ENCODE measurements at regions not wholly inside any gene's neighbourhood (a gene's known extent, or its start where the extent isn't known, plus 50 kb on each side); places are given as distances from the start of the nearest gene placed in this dataset.

GRCh38 chr3:65182682-65183081 is 494.9 kb upstream of the ADAMTS9 start:
- ATAC-seq (no peak), DNase-seq (no peak)
- Mint-ChIP-seq H3K9me3 (ENCODE audit: insufficient read depth) (no peaks in the 10 kb centered on the region), H3K4me3 (no peak overlapping the region), H3K27me3 (ENCODE audit: low read depth) (no peaks in the 10 kb centered on the region), H3K27ac (no peak overlapping the region), H3K4me1 (ENCODE audit: low read depth) (no peaks in the 10 kb centered on the region), H3K36me3 (ENCODE audit: low read depth) (no peaks in the 10 kb centered on the region)
- POLR2A ChIA-PET, result no interaction called here
- CTCF ChIA-PET, result no interaction called here

GRCh38 chr3:65182085-65182484 is 494.3 kb upstream of the ADAMTS9 start:
- H3K27me3 Mint-ChIP-seq (ENCODE audit: low read depth), result no peaks in the 10 kb centered on the region
- H3K4me1 Mint-ChIP-seq (ENCODE audit: low read depth), result no peaks in the 10 kb centered on the region
- DNase-seq, result no peak
- H3K36me3 Mint-ChIP-seq (ENCODE audit: low read depth), result no peaks in the 10 kb centered on the region
- no peak overlapping the region for H3K27ac Mint-ChIP-seq
- H3K4me3 Mint-ChIP-seq, result no peak overlapping the region
- POLR2A ChIA-PET, result no interaction called here
- ATAC-seq, result no peak
- H3K9me3 Mint-ChIP-seq (ENCODE audit: insufficient read depth), result no peaks in the 10 kb centered on the region
- CTCF ChIA-PET, result no interaction called here

- ChIA-PET POLR2A (no interaction called here), CTCF (no interaction called here)
- Mint-ChIP-seq H3K4me3 (no peak overlapping the region), H3K27ac (no peak overlapping the region), H3K27me3 (ENCODE audit: low read depth) (no peaks in the 10 kb centered on the region), H3K4me1 (ENCODE audit: low read depth) (no peaks in the 10 kb centered on the region), H3K36me3 (ENCODE audit: low read depth) (no peaks in the 10 kb centered on the region), H3K9me3 (ENCODE audit: insufficient read depth) (peaks cover 1% of the 10 kb centered on the region)
- ATAC-seq (no peak), DNase-seq (no peak)
Measured at GRCh38 chr3:65181391-65181871, 493.6 kb upstream of the ADAMTS9 start.

DNA sequence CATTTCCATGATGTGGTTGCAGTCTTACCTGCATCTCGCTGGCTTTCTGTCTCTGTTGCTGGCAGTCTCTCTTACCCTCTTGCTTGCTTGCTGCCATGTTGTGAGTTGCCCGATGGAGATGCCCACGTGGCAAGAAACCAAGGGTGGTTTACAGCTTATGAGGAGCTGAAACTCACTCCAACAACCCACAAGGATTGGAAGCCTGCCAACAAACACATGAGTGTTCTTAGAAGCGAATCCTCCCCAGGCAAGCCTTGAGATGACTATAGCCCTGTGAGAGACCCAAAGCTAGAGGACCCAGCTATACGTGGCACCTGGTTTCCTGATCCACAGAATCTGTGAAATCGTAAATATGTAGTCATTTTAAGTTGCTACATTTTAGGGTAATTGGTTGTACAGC is 490.9 kb upstream of the ADAMTS9 start:
- ATAC-seq (no peak), DNase-seq (no peak)
- no peaks in the 10 kb centered on the region for H3K36me3 Mint-ChIP-seq (ENCODE audit: low read depth)
- H3K4me3 Mint-ChIP-seq, result no peak overlapping the region
- ChIA-PET POLR2A (no interaction called here), CTCF (interaction anchor here (0.8 kb wide), 1 partner anchor 16 kb away, joined by 3 read pairs; no protein-coding TSS in a partner anchor)
- no peak overlapping the region for H3K27ac Mint-ChIP-seq
- H3K9me3 Mint-ChIP-seq (ENCODE audit: insufficient read depth), result peaks cover 3% of the 10 kb centered on the region
- no peaks in the 10 kb centered on the region for H3K27me3 Mint-ChIP-seq (ENCODE audit: low read depth)
- no peaks in the 10 kb centered on the region for H3K4me1 Mint-ChIP-seq (ENCODE audit: low read depth)

DNA sequence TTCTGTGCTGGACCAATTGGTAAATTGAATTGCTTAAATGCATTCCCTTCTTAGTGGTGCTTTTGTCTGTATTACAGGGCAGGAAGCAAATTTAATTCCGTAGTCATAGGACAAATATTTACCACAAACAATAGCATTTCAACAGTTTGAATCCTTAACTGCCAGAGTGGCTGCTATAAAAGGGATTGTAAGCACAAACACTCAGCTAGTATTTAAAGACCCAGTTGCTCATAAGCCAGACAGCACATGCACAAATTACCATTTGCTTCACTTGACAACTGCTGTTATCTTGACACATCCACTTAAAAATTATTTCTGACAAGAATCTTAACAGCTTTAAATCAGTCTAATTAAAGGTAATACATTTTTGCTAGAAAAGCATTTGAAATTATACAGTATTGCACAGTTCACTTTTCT is 490.2 kb upstream of the ADAMTS9 start:
- ChIA-PET POLR2A (no interaction called here), CTCF (no interaction called here)
- ATAC-seq (no peak), DNase-seq (no peak)
- Mint-ChIP-seq H3K27me3 (ENCODE audit: low read depth) (no peaks in the 10 kb centered on the region), H3K4me3 (no peak overlapping the region), H3K36me3 (ENCODE audit: low read depth) (no peaks in the 10 kb centered on the region), H3K9me3 (ENCODE audit: insufficient read depth) (peaks cover 3% of the 10 kb centered on the region), H3K27ac (no peak overlapping the region), H3K4me1 (ENCODE audit: low read depth) (no peaks in the 10 kb centered on the region)

GRCh38 chr3:65174713-65175112 is 486.9 kb upstream of the ADAMTS9 start:
- Mint-ChIP-seq H3K36me3 (ENCODE audit: low read depth) (no peaks in the 10 kb centered on the region), H3K4me1 (ENCODE audit: low read depth) (no peaks in the 10 kb centered on the region), H3K27me3 (ENCODE audit: low read depth) (no peaks in the 10 kb centered on the region), H3K27ac (no peak overlapping the region), H3K9me3 (ENCODE audit: insufficient read depth) (peaks cover 3% of the 10 kb centered on the region), H3K4me3 (no peak overlapping the region)
- POLR2A ChIA-PET, result no interaction called here
- ATAC-seq, result no peak
- DNase-seq, result no peak
- CTCF ChIA-PET, result no interaction called here

GRCh38 chr3:65173841-65174240 is 486.0 kb upstream of the ADAMTS9 start:
- Mint-ChIP-seq H3K4me3 (no peak overlapping the region), H3K9me3 (ENCODE audit: insufficient read depth) (peaks cover 3% of the 10 kb centered on the region), H3K27me3 (ENCODE audit: low read depth) (no peaks in the 10 kb centered on the region), H3K4me1 (ENCODE audit: low read depth) (no peaks in the 10 kb centered on the region), H3K36me3 (ENCODE audit: low read depth) (no peaks in the 10 kb centered on the region), H3K27ac (no peak overlapping the region)
- ChIA-PET POLR2A (no interaction called here), CTCF (no interaction called here)
- DNase-seq (no peak), ATAC-seq (no peak)

- ATAC-seq, result no peak
- H3K27me3 Mint-ChIP-seq (ENCODE audit: low read depth), result no peaks in the 10 kb centered on the region
- ChIA-PET CTCF (no interaction called here), POLR2A (no interaction called here)
- peaks cover 3% of the 10 kb centered on the region for H3K9me3 Mint-ChIP-seq (ENCODE audit: insufficient read depth)
- H3K4me3 Mint-ChIP-seq, result no peak overlapping the region
- no peaks in the 10 kb centered on the region for H3K36me3 Mint-ChIP-seq (ENCODE audit: low read depth)
- no peak overlapping the region for H3K27ac Mint-ChIP-seq
- no peaks in the 10 kb centered on the region for H3K4me1 Mint-ChIP-seq (ENCODE audit: low read depth)
- no peak for DNase-seq
Measured at GRCh38 chr3:65172209-65172608, 484.4 kb upstream of the ADAMTS9 start.

GRCh38 chr3:65170390-65171042 is 482.7 kb upstream of the ADAMTS9 start:
- Mint-ChIP-seq H3K4me1 (ENCODE audit: low read depth) (no peaks in the 10 kb centered on the region), H3K27me3 (ENCODE audit: low read depth) (no peaks in the 10 kb centered on the region), H3K36me3 (ENCODE audit: low read depth) (no peaks in the 10 kb centered on the region), H3K27ac (no peak overlapping the region), H3K4me3 (no peak overlapping the region), H3K9me3 (ENCODE audit: insufficient read depth) (no peaks in the 10 kb centered on the region)
- no peak for ATAC-seq
- DNase-seq, result no peak
- CTCF ChIA-PET, result no interaction called here
- POLR2A ChIA-PET, result no interaction called here

DNA sequence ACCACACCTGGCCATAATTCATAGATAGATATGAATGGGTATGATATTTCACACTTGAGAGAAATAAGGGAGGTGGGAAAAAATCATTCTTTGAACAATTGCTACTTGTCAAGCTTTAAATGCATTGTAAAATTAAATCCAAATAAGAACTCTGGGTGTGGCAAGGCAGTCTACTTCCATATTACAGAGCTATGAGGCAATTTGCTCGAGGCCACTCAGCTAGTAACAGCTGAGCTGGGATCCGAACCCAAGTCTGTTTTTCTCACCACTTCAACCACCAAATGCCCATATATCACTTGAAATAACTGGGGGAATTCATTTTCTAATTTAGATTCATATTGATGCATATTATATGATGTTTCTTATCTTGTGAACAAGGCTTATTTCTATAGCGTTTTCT is 482.2 kb upstream of the ADAMTS9 start:
- CTCF ChIA-PET, result no interaction called here
- POLR2A ChIA-PET, result no interaction called here
- ATAC-seq (no peak), DNase-seq (no peak)
- H3K9me3 Mint-ChIP-seq (ENCODE audit: insufficient read depth), result no peaks in the 10 kb centered on the region
- no peak overlapping the region for H3K27ac Mint-ChIP-seq
- no peaks in the 10 kb centered on the region for H3K4me1 Mint-ChIP-seq (ENCODE audit: low read depth)
- no peaks in the 10 kb centered on the region for H3K27me3 Mint-ChIP-seq (ENCODE audit: low read depth)
- no peaks in the 10 kb centered on the region for H3K36me3 Mint-ChIP-seq (ENCODE audit: low read depth)
- no peak overlapping the region for H3K4me3 Mint-ChIP-seq

GRCh38 chr3:65168547-65168946 is 480.7 kb upstream of the ADAMTS9 start:
- H3K27ac Mint-ChIP-seq, result no peak overlapping the region
- CTCF ChIA-PET, result no interaction called here
- DNase-seq, result no peak
- no peaks in the 10 kb centered on the region for H3K27me3 Mint-ChIP-seq (ENCODE audit: low read depth)
- no peaks in the 10 kb centered on the region for H3K4me1 Mint-ChIP-seq (ENCODE audit: low read depth)
- POLR2A ChIA-PET, result no interaction called here
- no peak overlapping the region for H3K4me3 Mint-ChIP-seq
- ATAC-seq, result no peak
- no peaks in the 10 kb centered on the region for H3K9me3 Mint-ChIP-seq (ENCODE audit: insufficient read depth)
- no peaks in the 10 kb centered on the region for H3K36me3 Mint-ChIP-seq (ENCODE audit: low read depth)

- H3K27me3 Mint-ChIP-seq (ENCODE audit: low read depth), result no peaks in the 10 kb centered on the region
- POLR2A ChIA-PET, result no interaction called here
- no peaks in the 10 kb centered on the region for H3K4me1 Mint-ChIP-seq (ENCODE audit: low read depth)
- no peak overlapping the region for H3K4me3 Mint-ChIP-seq
- no peaks in the 10 kb centered on the region for H3K36me3 Mint-ChIP-seq (ENCODE audit: low read depth)
- ATAC-seq (no peak), DNase-seq (no peak)
- no peaks in the 10 kb centered on the region for H3K9me3 Mint-ChIP-seq (ENCODE audit: insufficient read depth)
- CTCF ChIA-PET, result no interaction called here
- no peak overlapping the region for H3K27ac Mint-ChIP-seq
Measured at GRCh38 chr3:65166531-65166930, 478.7 kb upstream of the ADAMTS9 start.

- H3K9me3 Mint-ChIP-seq (ENCODE audit: insufficient read depth), result no peaks in the 10 kb centered on the region
- H3K27ac Mint-ChIP-seq, result no peak overlapping the region
- no peaks in the 10 kb centered on the region for H3K36me3 Mint-ChIP-seq (ENCODE audit: low read depth)
- H3K27me3 Mint-ChIP-seq (ENCODE audit: low read depth), result no peaks in the 10 kb centered on the region
- ChIA-PET POLR2A (no interaction called here), CTCF (no interaction called here)
- H3K4me3 Mint-ChIP-seq, result no peak overlapping the region
- DNase-seq, result no peak
- H3K4me1 Mint-ChIP-seq (ENCODE audit: low read depth), result no peaks in the 10 kb centered on the region
- ATAC-seq, result no peak
Measured at GRCh38 chr3:65158023-65158422, 470.2 kb upstream of the ADAMTS9 start.

Data from activated CD8-positive, alpha-beta T cell treated with anti-CD3 and anti-CD28 coated beads, Interleukin-2, amount 10 ng/mL, durations not matched to agents 7 days and 5 days (primary cell).